NCI-H524 (cell line): ENCODE measurements at regions not wholly inside any gene's neighbourhood (a gene's known extent, or its start where the extent isn't known, plus 50 kb on each side); places are given as distances from the start of the nearest gene placed in this dataset.

Experiments used
- DNase-seq, 2 experiments: peaks; one replicate each; lab custom pipeline; 2025; lab: John Stamatoyannopoulos, UW

- DNase-seq, result peak in 1 of 2 experiments; percentile 65
Observed at GRCh38 chr1:183711741-183712361, 58.7 kb upstream of the APOBEC4 start.

- no peak for DNase-seq
Observed at GRCh38 chr1:183711165-183711682, 58.1 kb upstream of the APOBEC4 start.

- no peak for DNase-seq
Observed at GRCh38 chr1:183710734-183711133, 57.6 kb upstream of the APOBEC4 start.

- DNase-seq, result no peak
Observed at GRCh38 chr1:183710333-183710732, 57.2 kb upstream of the APOBEC4 start.

GRCh38 chr1:183704131-183704530 is 51.0 kb upstream of the APOBEC4 start:
- no peak for DNase-seq
